ENCODE measurements at regions not wholly inside any gene's neighbourhood (a gene's known extent, or its start where the extent isn't known, plus 50 kb on each side); places are given as distances from the start of the nearest gene placed in this dataset.

DNA sequence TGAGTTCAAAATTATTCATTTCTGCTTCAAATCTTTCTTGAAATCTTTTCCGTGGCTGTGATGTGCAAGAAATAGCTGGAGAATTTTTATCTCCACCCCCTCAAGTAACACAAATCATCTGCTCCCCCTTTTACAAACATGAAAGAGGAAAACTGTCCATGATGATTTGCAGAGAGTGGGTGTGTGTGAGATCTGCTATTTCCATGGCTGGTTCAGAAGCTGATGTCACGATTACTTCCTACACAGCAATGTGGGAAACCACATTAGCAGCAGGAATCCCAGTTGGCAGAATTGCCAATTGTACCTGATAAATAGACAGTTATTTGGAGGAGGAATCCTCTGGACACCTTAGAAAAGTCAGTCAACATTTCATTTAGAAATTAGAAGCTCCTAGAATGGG lies 75.2 kb upstream of the GRM7 start:
- TF ChIP-seq, protein P1, sequence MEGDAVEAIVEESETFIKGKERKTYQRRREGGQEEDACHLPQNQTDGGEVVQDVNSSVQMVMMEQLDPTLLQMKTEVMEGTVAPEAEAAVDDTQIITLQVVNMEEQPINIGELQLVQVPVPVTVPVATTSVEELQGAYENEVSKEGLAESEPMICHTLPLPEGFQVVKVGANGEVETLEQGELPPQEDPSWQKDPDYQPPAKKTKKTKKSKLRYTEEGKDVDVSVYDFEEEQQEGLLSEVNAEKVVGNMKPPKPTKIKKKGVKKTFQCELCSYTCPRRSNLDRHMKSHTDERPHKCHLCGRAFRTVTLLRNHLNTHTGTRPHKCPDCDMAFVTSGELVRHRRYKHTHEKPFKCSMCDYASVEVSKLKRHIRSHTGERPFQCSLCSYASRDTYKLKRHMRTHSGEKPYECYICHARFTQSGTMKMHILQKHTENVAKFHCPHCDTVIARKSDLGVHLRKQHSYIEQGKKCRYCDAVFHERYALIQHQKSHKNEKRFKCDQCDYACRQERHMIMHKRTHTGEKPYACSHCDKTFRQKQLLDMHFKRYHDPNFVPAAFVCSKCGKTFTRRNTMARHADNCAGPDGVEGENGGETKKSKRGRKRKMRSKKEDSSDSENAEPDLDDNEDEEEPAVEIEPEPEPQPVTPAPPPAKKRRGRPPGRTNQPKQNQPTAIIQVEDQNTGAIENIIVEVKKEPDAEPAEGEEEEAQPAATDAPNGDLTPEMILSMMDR (IDR thresholded peaks at IDR 0.05): no peak
- no peak for ATAC-seq
- DNase-seq: no peak
- H3K36me3 ChIP-seq: no peaks in the 10 kb centered on the region
- H3K4me1 ChIP-seq: no peaks in the 10 kb centered on the region
- H3K27me3 ChIP-seq: no peaks in the 10 kb centered on the region
- H3K4me3 ChIP-seq: no peak overlapping the region
- H3K27ac ChIP-seq: no peak overlapping the region
- intact Hi-C loops (cut with DNase I): no loop called here
- no peaks in the 10 kb centered on the region for H3K9me3 ChIP-seq

DNA sequence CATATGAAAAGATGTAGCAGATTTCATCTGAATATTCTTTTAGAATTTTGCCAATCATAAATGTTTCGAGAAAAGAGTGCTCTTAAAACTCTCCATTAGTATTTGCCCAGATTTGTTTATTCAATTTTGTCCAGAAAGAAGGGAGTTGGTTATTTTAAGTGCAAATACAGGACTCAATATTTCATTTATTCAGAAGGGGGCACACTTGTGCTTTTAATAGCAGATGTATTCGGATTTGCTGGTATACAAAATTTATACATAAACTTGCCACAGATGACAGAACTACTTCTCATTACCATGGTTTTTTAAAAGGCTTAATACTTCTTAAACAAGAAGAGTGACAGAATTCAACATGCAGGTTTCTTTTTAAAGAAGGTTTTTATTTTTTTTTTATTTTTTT lies 69.8 kb upstream of the GRM7 start:
- ATAC-seq: no peak
- intact Hi-C loops (cut with DNase I): no loop called here

DNA sequence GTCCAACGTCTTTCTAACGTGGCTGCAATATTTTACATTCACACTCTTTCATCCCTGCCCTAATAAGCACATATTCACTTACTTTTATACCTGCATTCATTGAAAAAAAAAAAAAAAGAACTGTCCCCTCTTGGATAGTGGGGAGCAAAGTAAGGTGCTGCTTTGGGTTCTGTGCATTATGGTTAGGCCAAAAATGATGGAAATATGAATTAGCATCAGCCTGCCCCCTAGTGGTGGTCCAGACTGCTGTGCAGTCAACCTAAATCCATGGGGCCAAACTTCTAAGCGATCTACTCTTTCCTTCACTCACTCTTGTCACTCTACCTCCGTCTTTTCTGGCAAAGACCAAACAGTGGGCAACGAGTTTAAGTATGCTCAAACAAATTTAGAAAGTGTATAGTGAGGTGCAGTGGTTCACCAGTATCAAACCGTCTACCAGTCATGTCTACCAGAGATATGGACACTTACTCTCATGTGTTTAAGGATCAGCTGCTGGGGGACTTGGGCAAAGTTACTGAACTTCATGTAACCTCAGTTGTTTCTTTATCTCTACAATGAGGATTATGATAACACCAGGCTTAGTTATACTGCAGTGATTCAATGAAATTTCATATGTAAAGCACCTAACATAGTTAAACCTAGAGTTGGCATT lies 61.5 kb upstream of the GRM7 start:
- Histone ChIP-seq H3K27me3 (no peaks in the 10 kb centered on the region), H3K36me3 (no peaks in the 10 kb centered on the region), H3K4me3 (no peak overlapping the region), H3K4me1 (no peaks in the 10 kb centered on the region), H3K9me3 (no peaks in the 10 kb centered on the region), H3K27ac (no peak overlapping the region)
- TF ChIP-seq, protein P1 (IDR thresholded peaks at IDR 0.05): peak; percentile 59 to 63
- ATAC-seq (peak; percentile 73), DNase-seq (peak in 1 of 4 donors; percentile 26)
- intact Hi-C loops (cut with DNase I): no loop called here

More for the DNA sequence above, 69.8 kb upstream of the GRM7 start:
- TF ChIP-seq, protein P1 (IDR thresholded peaks at IDR 0.05): no peak
- H3K9me3 ChIP-seq: no peaks in the 10 kb centered on the region
- H3K36me3 ChIP-seq: no peaks in the 10 kb centered on the region
- DNase-seq: peak in 2 of 4 donors; percentile 9 to 26
- no peaks in the 10 kb centered on the region for H3K27me3 ChIP-seq
- H3K27ac ChIP-seq: no peak overlapping the region
- H3K4me1 ChIP-seq: no peaks in the 10 kb centered on the region
- H3K4me3 ChIP-seq: no peak overlapping the region

GRCh38 chr3:6803619-6804018 lies 57.3 kb upstream of the GRM7 start:
- no peak overlapping the region for H3K27ac ChIP-seq
- ATAC-seq (no peak), DNase-seq (no peak)
- H3K27me3 ChIP-seq: no peaks in the 10 kb centered on the region
- TF ChIP-seq, protein P1 (IDR thresholded peaks at IDR 0.05): no peak
- intact Hi-C loops (cut with DNase I): no loop called here
- no peak overlapping the region for H3K4me3 ChIP-seq
- no peaks in the 10 kb centered on the region for H3K9me3 ChIP-seq
- no peaks in the 10 kb centered on the region for H3K4me1 ChIP-seq
- no peaks in the 10 kb centered on the region for H3K36me3 ChIP-seq

DNA sequence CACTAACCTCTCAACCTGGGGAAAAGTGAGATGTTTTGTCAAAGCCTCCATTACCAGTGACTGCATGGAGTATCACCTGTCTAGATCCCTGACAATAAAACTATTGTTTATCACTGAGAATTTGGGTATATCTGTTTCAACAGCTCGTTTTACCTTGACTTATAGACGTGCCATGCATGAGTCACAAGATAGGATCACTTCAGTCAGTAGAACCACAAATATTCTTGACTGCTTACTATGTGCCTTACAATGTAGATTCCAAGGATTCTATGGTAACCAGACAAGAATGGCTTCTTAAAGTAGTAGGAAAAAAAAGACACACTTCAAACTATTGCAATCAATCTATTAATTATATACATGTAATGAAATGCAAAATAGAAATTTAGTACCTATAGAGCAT lies 55.7 kb upstream of the GRM7 start:
- H3K4me1 ChIP-seq: no peaks in the 10 kb centered on the region
- H3K4me3 ChIP-seq: no peak overlapping the region
- H3K27ac ChIP-seq: no peak overlapping the region
- ATAC-seq (no peak), DNase-seq (no peak)
- H3K27me3 ChIP-seq: no peaks in the 10 kb centered on the region
- TF ChIP-seq, protein P1 (IDR thresholded peaks at IDR 0.05): no peak
- no peaks in the 10 kb centered on the region for H3K9me3 ChIP-seq
- H3K36me3 ChIP-seq: no peaks in the 10 kb centered on the region
- intact Hi-C loops (cut with DNase I): no loop called here
